ENCODE measurements at regions not wholly inside any gene's neighbourhood (a gene's known extent, or its start where the extent isn't known, plus 50 kb on each side); places are given as distances from the start of the nearest gene placed in this dataset.

DNA sequence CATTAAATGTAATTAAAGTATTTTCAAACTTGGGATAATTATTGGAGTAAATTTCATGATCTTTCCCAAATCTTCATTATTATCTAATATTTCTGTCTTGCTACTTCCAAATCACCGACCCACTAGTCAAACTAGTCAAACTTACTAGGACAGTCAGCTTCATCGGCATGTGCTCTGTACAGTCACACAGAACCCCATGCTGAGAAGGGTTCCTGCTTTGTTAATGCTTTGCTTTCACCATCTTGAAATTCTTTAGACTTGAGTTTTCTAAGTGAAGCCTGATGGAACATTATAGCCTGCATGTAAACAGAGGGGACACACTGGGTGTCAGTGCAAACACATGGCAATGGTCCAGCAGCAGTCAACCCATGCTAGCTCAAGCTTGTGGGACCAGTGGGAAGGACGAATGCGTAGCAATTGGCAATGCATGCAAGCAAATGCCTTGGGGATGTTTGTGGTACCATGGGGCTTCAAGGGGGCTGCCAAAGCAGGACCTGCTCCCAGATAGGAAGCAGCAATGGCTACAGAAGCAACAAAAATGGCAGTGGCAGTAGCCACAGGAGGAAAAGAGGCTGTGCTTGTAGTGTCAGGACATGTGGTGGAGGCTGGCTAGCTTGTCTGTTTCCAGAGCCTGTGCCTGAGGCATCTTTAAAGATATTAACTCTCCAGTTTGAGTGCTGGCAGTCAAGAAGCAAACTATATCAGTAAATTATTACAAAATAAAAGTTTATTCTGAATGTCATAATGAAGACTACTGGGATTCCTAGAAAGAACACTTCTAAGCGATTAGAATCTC, 441.1 kb upstream of the SEMA3D start:
- DNase-seq, result no peak

DNA sequence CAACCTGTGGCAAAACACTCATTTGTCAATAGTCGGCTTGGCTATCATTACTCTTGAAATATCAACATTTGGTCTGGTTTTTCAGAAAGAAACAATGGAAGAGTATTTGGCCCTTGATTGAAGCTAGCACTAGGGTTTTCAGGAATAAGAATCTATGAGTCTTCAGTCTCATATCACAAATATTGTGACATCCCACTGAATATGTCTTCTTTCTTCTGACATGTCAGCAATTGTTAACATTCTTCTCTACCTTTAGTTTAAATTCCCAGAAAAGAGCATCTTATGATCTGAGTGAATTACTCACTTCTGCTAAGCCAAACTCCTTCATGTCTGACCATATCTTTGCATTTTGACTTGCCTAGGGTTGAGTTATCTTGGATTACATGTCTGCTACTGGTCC, 435.2 kb upstream of the SEMA3D start:
- DNase-seq, result no peak

DNA sequence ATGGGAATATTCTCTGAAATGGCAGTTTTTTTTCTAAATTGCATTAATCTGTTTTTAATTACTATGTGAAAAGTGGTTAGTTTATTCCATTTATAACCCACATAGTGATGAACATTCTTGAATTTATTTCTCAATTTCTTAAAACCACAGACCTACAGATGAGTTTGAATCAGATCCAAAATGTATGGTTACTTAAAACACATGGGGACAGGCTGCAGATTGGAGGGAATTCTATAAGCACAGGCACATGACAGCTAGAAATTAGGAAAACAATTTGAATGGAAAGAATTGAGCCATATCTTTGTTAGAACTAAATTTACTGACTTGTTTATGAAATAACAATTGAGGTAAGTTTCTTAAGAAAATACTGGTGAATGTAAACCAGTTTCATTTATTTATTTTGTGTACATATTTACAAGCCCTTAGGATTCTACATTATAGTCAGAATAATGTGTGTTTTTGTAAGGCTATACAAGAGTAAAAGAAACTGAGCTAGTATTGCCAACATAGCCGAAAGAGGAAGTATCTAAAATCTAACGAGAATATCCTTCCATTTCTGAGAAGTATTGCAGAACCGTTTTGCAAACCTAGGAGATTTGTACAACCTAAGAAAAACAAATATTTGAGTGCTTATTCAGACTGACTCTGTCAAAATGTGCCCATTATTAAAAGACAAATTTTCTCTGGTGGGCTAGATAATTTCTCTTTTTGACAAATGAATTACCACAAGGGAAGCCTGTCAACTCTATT, 434.3 kb upstream of the SEMA3D start:
- DNase-seq, result no peak

DNA sequence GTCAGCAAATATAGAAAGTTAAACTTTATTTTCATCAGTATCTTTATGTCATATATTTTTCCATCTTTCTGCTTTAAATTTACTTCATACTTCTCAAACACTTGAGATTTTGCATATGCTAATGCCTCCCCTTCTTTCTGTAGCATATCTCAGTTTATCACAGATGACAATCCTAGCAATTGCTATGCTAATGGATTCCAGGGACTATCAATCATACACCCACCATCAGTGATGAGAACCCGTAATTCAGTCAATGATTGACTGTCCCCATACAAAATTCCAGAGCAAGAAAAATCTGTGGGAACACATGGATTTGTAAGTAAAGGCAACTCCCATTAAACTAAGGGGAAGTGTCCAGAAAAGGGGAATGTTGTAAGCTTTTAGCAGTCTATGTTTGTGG, 432.4 kb upstream of the SEMA3D start:
- DNase-seq, result no peak

DNA sequence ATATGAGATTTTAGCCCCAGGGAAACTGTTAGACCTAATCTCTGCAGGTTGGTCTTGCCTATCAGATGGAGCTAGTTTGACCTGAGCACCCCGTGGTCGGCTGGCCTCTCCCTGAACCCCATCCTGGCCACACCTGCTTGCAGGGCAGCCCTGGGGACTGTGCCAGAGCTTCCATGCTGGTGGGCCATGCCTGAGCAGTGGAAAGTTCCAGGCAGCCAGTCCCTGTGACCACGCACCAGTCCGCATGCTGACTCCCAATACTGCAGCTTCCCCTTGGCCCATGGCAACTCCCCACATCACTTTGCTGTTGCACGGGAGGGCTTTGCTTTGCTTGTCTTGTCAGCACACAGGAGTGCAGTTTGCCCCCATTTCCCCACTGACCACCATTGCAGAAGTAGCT, 427.8 kb upstream of the SEMA3D start:
- no peak for DNase-seq

DNA sequence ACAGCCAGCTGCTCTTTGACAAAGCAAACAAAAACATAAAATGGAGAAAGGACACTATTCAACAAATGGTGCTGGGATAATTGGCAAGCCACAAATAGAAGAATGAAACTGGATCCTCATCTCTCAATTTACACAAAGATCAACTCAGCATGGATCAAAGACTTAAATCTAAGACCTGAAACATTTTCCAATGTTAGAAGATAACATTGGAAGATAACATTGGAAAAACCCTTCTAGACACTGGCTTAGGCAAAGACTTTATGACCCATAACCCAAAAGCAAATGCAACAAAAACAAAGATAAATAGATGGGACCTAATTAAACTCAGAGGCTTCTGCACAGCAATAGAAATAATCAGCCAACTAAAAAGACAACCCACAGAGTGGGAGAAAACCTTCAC, 425.7 kb upstream of the SEMA3D start:
- DNase-seq, result peak; percentile 90

DNA sequence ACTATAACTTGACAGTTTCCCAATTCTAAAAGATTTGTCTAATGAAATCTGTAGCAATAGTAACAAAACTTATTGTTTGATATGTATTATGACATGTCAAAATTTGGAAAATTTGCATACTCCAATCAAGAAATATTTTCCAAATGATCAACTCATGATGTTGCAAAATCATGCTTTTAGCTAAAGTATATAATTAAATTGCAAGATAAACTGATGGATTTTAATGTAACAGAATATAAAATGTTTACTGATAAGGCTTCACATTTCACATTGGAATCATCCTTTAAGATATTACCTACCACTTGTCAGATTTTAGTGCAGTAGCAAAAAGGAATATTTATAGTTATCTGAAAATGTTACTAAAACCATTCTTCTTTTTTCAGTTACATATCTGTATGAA, 421.9 kb upstream of the SEMA3D start:
- DNase-seq, result no peak

DNA sequence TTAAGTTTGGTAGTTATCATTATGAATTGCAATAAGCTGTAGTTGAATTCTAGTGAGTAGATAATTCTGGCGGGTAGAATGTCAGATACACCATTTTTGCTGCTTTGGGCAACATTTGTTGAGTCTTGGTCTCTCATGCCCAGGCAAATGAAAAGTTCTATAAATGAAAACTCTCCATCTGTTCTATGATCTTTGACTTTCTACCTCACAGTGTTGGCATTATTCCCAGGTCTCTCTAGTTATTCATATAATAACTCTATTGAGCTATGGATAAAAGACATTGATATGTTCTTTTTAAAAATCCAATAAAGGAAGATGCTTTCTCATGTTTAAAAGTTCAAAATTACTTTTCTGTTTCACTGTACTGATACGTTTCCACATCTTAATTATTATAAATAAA, 415.3 kb upstream of the SEMA3D start:
- DNase-seq, result peak; percentile 53

DNA sequence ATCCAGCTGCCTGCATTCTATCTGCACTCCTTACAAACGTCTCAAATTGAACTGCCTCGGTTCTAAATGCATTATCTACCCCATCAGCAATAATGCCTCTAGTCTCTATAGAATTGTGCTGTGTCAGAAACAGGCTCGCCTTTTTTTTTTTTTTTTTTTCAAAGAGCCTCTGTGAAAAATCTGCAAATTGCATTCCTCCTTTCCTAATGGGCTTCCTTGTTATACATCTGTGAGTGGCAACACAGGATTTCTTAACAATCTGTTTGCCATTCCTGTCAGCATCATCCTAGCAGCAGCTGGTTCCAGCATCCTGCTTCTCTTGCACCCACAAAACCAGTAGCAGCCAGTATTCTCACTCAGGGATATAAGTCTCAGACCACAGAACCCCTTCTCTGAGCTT, 413.5 kb upstream of the SEMA3D start:
- no peak for DNase-seq

DNA sequence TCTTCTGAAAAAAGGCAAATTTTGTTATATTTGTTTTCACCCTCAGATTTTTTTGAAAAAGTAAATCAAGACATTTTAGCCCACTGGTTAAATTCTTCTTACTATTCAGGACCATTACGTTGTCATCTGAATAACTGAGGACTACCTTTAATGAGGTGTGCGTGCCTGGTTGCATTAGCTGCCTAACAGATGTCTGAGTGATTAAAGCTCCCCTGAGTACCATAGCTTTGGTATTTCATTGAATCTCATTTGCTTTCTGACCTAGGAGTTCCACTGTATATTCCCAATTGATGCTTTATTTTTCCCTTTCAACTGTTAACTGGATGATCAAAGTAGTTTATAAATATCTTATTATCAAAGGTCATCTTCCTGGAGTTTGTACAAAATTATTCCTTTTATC, 410.0 kb upstream of the SEMA3D start:
- no peak for DNase-seq

DNA sequence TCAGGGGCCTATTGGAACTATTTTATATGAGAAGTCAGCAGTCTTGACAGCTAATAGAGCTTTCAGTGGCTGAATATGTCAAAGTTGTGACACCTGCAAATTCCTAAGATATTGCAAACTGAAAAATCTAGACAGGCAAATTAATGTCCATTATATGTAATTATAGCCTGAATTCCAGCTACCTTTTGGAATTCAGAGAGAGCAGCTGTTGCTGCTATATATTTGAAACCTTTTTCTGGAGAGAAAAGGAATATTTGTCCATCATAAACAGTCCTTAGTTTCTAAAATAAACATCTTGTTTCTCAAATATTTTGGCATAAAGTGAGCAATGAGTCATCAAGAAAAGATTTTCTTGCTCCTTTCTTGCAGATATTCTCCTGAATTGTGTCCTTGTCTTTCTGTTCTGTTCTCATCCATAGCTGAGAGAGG, 408.9 kb upstream of the SEMA3D start:
- no peak for DNase-seq

DNA sequence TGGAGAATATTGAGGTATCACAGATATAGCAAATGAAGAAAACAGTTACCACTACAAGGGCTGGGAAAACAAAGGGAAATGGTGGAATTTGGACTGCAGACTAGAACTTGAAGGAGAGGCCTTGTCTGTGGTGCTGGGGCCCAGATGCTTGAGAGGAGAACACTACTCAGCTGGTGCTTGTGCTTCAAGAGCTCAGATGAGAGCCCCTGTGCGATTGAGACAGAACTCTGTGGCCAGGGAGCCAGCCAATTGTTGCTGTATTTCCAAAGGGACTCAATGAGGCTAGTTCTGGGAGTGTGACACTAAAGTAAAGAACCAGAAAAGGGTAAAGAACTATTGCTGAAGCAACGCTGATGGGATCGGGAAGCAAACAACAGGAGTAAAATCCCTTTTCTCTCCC, 406.5 kb upstream of the SEMA3D start:
- DNase-seq, result no peak

DNA sequence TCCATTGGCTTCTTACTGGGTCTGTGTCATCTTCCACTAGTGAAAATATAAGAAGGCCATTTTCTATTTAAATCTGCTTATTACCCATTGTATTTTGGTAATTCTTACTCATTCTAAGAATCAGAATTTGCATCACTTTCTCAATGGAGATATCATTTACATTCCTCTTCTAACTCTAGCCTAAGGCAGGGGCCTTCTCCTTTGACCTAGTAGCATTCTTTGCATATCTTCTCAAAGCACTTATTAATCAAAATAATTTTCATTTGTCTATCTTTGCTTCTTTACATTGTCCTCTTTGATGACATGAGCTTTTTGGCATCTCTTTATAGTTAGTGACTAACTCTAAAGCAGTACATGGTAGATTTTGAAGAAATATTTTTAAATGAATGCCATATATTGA, 400.9 kb upstream of the SEMA3D start:
- DNase-seq, result no peak

DNA sequence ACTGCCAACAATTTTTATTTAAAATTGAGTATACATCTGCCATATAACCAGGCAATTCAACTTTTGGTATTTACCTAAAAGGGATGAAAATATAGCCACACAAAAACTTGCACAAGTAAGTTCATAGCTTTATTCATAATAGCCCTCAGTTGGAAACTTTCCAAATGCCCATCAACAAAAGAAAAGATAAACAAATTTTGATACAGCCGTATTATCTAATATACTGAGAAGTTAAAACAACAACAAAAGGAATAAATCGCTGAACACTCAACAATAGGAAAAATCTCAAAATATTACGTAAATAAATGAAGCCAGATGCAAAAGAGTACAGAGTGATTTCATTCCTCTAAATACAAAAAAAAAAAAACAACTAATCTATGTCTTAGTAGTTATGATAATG, 399.2 kb upstream of the SEMA3D start:
- no peak for DNase-seq

DNA sequence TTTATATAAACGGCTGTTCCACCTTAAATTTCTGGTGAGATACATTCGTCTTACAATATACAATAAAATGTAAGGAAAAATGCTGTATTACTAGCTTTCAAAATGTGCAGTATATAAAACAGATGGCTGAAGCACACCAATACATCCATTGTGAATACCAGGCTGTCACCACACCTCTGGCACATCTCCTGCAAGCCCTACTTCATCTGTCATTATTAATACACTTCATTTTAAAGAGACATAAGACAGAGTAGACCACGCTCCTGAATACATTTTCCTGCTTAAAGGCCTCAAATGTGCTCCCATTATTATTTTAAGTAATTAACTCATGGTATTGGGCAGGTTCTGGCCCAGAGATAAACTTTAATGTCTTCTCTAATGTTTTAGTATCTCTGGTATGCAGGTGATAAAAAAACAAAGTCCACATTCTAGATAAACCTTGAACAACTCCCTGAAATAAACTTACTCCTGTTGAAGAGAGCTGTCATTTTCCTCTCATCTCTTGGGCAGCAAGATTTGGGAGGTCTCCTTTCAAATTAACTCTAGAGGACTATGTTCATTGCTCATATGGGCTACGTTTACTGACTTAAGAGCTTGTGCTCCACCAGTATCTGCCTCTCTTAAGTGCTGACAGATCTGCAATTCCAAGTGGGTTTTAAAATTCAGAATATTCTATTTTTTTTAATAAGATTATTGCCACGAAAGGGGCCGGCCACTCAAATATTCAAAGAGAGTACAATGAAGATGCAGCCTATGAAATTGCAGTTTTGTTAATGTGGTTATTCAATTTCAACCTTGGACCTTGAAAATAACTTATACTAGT, 396.5 kb upstream of the SEMA3D start:
- no peak for DNase-seq

DNA sequence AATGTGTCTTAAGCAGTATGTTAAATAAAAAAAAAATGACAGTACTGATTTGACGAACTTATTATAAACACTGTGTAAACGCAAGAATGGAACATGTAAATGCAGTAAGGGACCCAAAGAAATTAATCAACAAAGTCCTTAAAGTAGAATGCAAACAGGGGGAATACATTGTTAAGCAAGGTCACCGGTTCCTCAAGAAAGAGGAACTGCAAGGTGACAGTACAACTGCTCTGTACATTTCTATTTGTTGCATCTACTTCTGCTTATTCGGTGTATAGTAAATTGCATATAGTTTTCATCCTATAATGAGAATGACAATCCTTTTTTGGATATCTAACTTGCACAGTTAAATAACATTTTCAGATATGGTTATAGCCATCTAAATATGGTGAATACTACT, 387.0 kb upstream of the SEMA3D start:
- DNase-seq, result no peak

DNA sequence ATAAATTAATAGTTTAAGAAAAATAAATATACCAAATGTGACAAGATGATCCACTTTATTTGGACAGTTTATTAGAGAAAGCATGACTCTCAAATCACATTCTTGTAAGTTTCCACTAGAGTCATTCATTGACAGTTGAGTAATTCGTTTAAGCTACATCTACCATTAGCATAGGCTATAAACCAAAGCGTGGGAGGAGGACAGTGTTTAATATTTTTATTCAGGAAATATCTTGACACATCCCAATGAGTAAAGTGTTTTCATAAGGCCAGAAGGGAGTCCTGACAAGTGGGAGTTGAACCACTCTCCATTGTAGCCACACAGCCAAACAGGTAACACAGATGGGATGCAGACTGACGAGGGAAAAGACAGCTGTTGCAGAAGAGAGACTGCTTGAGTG, 386.5 kb upstream of the SEMA3D start:
- no peak for DNase-seq

DNA sequence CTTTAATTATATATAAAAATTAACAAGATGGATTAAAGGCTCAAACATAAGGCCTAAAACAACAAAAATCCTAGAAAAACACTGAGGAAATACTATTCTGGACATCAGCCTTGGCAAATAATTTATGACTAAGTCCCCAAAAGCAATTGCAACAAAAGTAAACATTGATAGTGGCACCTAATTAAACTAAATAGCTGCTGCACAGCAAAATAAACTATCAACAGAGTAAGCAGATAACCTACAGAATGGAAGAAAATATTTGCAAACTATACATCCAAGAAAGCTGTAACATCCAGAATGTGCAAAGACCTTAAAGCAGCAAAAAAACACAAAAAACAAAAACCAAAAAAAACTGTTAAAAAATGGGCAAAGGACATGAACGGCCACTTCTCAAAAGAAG, 384.0 kb upstream of the SEMA3D start:
- no peak for DNase-seq

DNA sequence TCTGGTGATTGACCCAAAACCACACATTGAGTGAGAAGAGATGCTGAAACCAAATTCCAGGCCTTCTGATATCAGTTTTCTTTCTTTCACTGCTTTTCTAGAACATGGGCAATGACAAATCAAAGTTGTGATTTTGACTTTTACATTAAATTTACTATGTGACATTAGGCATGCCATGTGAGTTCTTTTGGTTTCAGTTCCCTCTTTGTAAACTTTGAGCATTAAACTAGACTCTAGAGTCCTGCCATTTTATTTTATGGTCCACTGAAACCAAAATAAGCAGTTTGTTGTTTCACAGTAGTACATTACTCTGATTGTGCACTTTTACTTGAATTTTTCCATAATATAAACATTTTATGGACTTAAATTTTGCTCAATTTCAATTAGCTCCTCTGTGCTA, 381.1 kb upstream of the SEMA3D start:
- no peak for DNase-seq

DNA sequence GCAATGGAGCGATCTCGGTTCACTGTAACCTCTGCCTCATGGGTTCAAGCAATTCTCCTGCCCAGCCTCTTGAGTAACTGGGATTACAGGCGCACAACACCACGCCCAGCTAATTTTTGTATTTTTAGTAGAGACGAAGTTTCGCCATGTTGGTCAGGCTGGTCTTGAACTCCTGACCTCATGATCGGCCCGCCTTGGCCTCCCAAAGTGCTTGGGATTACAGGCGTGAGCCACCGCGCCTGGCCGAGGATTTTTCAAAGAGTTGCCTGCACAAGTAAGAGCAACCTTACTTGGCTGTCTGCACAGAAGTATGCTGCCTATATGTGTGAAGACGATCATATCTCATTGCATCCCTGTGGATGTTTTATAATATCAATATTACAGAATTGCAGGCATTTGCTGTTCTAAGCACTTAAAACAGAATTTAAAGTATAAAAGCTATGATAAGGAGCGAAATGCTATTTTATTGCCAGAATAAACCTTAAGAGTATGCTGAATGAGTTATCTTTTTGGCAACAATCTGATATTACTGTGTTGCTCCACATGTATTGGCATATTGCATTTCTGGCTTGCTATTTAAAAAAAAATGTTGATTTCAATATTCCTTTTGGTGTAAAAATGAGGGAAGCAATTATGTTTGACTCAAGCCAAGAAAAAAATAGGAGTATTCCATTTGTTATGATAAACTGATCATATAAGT, 379.4 kb upstream of the SEMA3D start:
- DNase-seq, result no peak

DNA sequence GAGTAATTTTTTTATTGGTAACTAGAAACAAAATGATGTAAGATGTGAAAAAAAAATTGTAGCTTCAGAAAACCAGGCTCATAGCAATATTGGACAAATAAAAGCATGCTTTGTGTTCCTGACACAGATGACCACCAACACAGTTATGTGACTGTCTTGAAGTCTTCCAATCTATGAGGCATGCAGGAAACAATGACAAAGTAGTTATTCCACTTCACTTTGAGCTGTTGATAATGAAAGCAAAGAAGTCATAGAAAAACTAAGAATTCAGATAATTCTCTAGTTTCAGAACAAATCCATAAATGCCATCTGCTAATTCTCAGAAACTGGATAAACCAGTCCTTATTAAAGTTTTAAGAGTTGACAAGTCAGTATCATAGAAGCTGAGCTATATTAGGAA, 378.4 kb upstream of the SEMA3D start:
- no peak for DNase-seq

DNA sequence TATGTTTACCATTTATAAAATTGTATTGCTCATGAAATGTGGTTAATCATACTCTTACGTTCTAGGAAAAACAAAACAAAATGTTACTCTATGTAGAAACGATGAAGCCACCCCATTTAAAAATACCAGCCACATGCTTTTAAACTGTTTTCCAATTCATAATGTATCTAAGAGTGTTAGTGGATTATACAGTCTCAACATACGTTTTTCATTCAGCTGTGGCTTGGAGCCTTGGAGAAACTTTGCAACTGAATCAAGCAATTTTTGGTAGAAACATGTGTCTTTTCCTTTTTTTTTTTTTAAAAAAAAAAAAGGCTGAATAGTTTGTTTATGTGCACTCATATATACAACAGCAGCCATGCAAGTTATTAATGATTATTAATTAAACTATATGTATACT, 378.0 kb upstream of the SEMA3D start:
- DNase-seq, result no peak

DNA sequence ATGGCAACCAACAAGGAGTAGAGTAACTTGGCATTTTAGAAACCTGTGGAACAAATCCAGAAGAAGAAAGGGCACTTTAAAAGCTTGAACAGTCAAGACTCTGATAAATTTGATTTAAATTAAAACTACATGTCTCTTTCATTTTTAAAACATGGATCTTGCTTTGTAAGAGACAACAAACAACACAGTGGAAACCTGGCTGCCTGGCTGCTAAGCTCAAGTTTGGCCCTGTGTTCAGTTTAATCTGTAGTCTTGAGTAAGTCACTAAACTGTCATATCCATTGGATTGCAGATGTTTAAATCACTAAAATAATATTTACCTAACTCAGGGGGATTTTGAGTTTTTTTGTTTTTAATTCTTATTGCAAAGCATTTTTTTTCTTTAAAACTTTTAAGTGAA, 374.9 kb upstream of the SEMA3D start:
- DNase-seq, result no peak
